ENCODE measurements at regions not wholly inside any gene's neighbourhood (a gene's known extent, or its start where the extent isn't known, plus 50 kb on each side); places are given as distances from the start of the nearest gene placed in this dataset.

DNA sequence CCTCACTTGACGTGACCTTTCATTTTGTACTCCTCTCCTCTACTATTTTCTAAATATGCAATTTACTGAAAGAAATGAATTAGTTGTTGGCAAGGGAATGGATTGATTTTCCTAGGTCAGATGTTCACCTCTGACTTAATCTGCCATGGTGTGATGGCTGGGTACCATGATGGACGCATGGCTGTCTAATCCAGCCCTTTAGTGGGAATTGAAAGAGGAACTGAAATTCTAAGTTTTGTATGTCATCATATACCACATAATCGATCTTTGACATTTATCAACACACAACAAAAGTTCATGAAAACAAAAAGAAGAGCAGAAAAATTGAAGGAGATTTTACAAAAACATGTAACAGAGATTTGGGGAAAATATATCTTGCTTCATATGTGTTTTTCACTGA, 331.3 kb upstream of the SNX7 start:
- no peak for DNase-seq (ENCODE audit: low spot score)

DNA sequence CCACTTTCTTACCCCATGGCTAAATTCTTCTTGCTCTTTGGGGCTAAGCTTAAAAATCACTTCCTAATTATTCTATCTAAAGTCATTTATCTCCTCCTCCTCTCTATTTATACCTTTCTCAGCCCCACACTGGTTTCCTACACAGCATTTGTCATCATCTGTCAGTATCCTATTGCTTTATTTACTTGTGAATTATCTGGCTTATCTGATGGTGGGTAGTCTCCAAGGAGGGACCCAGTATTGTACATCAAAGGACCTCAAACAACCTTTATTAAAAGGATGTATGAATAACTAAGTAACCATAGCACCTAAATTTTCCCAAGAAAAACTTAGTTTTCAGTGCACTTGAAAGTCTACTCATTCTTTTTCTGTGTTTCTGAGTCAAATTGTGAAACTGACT, 332.7 kb upstream of the SNX7 start:
- no peak for DNase-seq (ENCODE audit: low spot score)

DNA sequence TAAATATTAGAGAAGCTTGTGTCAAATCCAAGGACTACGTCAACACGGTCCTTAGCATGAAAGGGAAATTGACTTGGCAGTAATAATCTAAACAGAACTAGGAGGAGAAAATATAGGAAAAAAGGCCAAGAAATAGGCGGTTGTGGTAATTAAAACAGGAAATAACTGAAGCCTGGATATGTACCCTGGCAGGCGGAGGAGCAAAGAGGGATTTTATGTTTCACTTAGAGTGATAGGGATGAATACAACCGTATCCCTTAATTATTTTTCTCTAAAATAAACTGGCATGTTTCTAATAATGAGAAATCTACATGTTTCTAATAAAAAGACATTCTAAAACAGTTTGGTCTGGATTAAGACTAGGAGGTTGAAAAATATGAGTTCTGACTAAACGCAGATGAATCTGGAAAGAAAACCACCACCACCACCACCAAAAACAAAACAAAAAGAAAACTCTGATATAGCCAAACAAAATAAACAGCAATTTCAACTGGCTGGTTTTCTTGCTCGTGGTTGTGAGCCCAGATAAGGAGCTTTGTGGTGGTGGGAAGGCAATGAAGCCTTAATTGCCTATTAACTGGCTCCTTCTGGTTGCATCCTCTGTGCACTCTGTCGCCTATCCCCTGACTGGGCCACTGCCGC, 334.2 kb upstream of the SNX7 start:
- DNase-seq (ENCODE audit: low spot score): no peak

DNA sequence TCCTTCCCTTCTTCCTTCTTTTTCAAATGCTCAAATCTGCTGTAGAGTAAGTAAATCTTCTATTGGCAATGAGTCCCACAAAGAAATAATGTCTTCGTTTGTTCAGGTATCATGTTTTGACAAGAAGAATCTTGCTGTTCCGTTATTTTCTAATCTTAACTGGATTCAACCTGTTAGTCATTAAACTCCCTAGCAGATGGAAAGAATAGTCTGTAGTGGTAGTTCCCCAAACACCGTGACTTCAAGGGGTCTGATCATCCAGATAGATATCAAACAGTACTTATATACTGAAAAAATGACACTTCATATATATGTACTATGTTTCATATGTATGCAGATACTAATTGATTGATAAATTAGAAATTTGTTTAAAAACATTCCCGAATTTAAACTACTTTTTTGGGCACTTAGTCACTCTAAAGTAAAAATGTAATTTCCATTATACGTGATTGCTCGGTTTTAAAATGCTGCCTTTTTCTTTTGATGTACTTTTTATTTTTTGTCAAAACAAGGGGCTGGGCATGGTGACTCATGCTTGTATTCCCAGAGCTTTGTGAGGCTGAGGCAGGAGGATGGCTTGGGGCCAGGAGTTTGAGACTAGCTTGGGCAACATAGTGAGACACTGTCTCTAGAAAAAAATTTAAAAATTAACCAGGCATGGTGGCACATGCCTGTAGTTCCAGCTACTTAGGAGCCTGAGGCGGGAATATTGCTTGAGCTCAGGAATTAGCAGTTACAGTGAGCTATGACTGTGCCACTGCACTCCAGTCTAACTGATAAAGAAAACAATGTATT, 335.7 kb upstream of the SNX7 start:
- no peak for DNase-seq (ENCODE audit: low spot score)

DNA sequence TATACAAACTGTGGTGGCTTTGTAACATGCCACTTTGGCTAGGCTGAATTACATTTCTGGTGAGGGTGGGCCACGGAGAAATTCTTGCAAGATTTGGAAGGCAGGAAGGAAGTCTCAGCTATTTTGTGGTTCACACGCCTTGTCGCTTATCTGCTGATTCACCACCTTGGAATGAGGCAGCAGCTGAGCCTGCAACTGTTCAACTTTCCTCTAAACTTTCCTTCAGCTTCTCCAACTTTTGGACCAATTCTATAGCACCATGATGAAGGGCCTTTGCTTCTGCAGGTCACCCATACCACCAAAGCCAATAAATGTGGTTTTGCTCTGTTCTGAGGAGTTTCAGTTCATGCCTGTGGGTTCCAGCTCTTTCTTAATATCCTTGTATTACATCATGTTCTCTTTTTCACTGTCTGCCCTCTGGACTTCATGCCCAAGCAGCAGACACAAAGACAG, 337.6 kb upstream of the SNX7 start:
- no peak for DNase-seq (ENCODE audit: low spot score)

DNA sequence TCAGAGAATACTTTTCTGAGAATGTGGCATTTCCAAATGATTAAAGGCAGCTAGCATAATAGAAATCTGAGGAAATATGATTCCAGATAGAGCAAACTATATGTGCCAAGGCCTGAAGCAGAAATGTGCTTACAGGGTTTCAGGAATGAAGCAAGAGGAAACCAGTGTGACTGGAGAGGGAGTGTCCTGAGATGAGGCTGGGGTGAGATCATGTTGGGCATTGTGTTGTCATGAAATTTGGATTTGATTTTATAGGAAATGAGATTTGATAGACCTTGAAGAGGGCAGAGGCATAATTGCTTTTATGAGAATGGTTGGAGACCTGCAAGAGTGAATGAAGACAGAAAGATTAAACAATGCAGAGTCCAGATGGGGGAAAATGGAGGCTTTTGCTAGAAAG, 338.1 kb upstream of the SNX7 start:
- no peak for DNase-seq (ENCODE audit: low spot score)

DNA sequence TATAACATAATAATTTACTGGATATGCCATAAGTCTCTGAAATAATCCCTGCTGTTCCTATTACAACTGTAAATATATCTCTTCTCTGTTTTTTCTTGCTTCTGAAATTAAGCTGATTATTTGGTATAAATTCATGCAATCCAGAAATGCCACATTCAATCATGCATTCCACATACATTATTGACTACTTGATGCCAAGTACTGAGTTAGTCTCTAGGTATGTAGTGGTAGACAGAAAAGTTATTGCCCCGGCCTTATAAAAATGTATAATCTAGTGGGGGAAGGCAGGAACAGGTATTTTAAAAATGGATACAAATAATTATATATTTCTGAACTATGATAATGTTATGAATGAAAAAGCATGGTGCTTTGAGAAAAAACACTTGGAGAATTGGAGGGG, 338.6 kb upstream of the SNX7 start:
- no peak for DNase-seq (ENCODE audit: low spot score)

DNA sequence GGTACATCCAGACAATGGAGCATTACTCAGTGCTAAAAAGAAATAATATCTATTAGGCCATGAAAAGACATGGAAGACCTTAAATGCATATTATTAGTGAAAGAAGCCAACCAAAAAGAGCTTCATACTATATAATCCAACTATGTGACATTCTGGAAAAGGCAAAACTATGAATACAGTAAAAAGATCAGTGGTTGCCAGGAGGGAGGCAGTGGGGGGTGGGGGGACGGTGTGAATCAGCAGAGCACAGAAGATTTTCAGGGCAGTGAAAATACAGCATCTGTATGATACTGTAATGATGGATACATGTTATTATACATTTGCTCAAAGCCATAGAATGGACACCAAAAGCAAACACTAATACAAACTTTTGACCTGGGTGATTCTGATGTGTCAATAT, 339.4 kb upstream of the SNX7 start:
- DNase-seq (ENCODE audit: low spot score): no peak

DNA sequence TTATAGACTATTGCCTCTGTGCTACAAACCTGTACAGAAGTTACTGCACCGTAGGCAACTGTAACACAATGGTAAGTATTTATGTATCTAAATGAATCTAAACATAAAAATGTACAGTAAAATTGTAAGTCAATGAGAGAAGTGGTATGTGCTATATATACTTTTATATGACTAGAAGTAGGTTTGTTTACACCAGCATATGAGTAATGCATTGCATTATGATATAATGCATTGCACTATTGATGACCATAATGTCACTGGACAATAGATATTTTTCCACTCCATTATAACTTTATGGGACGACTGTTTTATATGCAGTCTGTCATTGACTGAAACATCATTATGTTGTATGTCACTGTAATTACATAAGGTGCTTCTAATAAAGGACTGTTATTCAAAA, 340.3 kb upstream of the SNX7 start:
- DNase-seq (ENCODE audit: low spot score): no peak

DNA sequence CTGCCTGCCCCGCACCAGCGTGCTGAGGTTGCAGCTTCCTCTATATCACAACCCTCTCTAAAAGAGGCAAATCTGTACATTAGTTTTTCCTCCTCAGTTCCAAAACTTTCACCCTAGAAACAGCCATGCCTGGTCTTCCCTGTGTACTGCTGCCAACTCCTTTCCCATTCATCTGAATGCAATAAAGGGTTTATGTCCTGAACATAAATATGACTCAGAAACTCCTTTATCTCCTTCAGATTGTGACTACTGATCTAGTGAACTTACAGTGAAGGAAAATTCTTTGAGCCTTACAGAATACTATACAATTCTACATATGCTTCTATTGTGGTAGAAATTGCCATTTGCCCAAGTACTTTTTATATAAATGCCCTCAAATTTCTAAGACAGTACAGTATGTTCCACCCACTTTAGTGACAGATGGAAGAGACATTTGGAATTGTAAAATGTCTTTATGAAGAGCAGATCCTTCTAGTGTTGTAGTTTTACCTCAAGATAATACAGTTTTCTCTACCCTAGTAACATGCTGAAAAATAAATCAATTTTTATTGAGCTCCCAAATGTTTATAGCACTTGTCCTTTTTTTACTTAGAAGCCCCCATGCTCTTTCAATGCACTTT, 345.1 kb upstream of the SNX7 start:
- DNase-seq (ENCODE audit: low spot score): no peak

DNA sequence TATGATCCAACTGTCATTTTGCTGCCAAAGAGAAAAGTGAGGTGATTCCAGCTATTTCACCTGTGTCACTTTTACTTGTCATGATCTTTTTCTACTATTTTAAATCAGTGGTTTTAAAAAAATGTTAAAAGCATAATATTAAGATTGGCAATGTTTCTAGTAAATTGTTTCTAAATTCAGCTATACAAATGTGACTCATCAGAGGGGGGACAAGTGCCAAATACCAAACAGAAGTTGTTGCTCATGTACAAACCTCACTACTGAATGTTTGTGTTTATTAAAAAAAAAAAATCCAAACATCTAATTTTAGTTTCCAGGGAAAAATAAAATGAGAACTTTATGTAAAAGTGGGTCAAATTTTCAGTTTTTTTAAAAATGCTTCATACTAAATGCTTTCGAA, 346.2 kb upstream of the SNX7 start:
- no peak for DNase-seq (ENCODE audit: low spot score)

DNA sequence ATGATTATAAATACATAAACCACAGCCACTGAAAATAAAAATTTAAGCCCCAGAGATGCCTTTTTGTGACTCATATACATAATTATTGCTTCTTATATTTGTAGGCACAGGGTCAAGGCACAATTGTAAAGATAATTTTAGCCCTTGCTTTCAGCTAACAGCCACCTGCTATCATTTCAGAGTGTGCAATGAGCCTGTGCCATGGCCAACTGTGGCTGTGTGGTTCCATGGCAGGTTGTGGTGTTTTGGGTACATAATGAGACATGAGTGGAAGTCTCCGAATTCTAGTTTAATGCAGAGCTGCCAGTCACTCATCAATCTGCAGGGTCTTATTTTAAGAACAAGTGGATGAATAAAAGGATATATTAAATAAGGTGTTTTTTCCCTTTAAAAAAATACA, 346.9 kb upstream of the SNX7 start:
- no peak for DNase-seq (ENCODE audit: low spot score)

DNA sequence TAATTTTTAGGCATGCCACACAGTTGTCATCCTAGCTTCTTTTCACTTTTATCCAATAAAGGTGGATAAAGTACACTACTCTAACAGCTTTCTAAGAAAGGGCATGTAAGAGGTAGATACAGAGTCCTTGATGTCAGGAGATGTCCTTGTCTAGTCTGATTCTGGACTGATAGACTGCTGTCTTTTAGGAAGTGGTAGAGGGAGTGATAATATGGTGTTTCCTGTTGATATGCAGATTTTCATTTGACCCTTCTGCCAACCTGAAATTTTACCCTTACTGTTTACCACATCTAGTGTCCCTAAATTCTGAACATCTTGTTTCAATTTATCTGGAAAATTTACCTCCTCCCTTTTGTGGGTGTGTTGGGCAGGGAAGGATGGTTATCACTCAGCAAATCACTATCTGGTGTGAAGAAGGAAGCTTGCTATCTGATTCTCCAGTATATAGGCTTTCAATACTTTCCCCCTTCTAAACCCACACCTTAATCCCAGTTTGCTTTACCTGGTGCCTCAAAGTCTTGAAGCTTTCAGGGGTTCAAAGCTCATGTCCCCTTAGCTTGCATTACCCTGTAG, 354.9 kb upstream of the SNX7 start:
- DNase-seq (ENCODE audit: low spot score): no peak

DNA sequence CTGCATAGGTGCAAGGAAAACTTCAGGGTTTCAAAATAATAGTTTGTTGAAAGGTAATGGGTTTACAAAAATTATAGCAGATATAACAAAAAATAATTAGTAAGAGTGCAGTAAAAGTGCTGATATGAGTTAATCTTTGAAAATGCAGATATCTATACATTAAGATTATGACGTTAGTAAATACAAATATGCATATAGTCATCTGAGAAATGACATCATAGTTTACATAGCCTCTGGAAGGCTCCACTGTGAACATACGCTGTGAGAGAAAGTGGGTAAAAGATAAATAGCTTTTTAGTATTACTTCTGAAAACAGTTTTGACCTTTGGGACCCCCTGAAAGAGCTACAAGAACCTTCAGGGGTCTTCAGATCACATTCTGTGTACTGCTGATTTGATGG, 356.2 kb upstream of the SNX7 start:
- DNase-seq (ENCODE audit: low spot score): no peak

DNA sequence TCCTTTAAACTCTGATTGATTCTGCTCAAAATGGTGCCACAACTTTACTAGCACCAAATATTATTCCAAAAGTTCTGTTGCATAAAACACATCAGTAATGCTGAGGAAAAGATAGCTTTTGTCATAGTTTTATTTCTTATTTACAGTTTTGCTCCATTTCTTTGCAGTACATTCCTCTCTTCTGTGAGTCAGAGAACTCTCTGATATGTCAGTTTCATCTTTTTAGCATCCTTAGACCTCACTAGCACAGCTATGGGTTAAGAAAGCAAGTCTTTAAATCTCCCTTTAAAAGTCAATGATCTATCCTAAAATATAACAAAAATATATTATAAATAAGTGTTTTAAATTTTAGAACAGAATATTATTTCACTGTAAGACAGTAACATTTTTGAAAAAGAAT, 356.6 kb upstream of the SNX7 start:
- no peak for DNase-seq (ENCODE audit: low spot score)

DNA sequence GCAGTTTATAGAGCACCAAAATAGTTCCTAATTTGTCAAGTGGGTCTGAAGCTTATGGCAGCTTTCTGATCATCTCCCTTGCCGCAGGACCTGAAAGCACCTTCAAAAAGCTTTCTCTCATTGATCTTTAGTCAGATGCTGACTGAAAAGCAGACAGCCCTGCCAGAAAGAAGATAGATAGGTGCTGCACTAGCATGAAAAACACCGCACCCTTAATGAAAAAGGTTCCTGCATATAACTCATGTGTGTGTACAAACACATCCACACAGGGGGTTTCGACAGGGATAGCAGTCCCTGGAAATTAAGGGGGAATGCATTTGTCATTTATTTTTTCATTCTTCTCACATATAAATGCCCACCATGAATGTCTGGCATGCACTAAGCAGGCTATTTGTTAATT, 361.7 kb upstream of the SNX7 start:
- DNase-seq (ENCODE audit: low spot score): no peak

DNA sequence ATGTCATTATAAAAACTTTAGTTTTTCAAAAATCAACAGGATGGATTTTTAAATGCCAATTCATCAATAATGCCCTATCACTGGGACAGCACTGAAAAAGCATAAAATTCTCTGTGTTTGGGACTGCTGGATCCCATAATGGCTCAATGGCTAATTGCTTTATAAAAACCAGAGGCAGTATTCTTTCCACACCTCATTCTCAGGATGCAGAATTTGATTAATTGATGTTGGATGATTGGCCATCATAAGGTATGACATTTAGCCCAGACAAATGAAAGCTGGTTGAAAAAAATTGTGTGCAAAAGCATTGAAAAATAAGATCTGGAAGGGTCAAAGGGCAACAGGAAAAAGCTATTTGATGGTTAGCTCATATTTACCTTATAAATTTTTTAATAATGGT, 362.2 kb upstream of the SNX7 start:
- no peak for DNase-seq (ENCODE audit: low spot score)

DNA sequence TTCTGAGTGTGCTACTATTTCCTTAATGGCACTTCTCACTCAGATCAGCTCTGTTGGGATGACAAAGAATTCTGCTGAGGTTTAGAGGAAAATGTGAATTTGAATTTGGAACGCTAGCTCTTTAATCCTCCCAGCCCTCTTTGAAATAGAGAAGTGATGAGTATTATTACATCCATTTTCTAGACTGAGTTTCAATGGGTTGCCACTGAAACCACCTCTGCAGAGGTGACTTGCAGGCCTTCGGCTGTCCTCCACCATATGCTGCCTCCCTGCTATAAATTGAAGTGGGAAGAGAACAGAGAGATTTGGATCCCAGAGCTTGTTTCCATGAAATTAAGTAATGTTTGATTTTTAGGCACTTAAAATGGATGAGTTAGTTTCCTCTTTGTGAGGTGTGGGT, 363.2 kb upstream of the SNX7 start:
- DNase-seq (ENCODE audit: low spot score): no peak

DNA sequence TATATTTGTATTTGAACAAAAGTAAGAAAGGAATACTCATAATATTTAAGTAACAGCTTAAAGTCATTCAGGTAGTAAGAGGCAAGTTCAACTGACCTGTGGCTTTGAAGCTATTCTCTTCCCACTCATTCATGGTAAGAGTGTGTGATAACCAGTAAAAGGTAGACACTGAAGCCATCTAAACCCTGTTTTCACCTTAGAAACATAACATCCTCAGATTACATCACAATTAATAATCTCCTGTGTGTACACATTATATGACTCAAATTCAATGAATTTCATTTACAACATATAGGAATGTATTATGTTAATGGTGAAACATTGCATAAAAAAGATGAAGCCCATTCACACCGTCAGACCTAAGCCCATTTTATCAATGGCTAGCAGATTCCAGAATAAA, 364.8 kb upstream of the SNX7 start:
- DNase-seq (ENCODE audit: low spot score): no peak

DNA sequence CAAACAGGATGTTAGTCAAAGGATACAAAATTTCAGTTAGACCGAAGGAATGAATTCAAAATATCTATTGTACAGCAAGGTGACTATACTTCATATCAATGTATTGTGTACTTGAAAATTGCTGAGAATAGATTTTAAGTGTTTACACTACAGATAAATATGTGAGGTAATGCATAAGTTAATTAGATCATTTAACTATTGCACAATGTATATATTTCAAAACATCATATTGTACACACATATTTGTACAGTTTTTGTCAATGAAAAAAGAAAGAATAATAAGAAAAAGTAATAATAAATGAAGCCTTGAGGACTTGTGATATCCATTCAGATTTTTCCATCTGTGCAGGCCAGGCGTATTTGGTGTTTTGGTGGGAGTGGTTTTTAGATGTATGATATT, 367.4 kb upstream of the SNX7 start:
- no peak for DNase-seq (ENCODE audit: low spot score)

DNA sequence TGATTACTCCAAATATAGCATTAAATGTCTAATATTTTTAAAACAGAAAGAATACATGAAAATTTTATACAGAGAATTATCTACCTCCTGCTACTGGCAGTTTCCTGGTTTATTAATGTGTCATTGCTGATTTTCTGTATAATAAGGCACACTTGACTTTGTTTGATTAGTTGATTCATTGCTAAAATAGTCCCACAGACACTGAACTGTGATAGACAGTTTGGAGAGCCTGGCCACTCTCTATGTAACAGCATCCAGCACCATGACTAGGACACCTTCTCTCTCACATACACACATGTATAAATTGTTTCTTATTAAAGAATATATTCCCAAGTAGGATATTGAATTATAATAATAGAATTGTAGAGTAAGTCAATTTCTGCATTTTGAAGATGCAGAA, 368.5 kb upstream of the SNX7 start:
- no peak for DNase-seq (ENCODE audit: low spot score)

DNA sequence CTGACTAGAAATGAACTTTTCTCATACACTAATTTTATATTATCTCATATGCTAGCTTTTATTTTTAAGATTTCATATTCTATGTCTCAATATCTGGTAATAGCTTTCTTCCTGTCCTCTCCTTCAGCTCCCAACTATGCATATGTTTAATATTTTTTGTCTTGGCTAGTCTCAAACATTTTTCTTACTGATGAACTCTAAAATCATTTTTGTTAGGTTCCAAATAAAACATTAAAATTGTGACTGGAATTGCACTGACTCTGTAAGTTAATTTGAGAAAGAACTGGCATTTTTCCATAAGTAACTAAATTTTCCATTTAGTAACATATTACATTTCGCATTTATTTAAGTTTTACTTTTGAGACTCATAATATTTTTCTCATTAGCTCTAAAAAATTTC, 368.5 kb upstream of the DPYD start:
- no peak for DNase-seq (ENCODE audit: low spot score)

DNA sequence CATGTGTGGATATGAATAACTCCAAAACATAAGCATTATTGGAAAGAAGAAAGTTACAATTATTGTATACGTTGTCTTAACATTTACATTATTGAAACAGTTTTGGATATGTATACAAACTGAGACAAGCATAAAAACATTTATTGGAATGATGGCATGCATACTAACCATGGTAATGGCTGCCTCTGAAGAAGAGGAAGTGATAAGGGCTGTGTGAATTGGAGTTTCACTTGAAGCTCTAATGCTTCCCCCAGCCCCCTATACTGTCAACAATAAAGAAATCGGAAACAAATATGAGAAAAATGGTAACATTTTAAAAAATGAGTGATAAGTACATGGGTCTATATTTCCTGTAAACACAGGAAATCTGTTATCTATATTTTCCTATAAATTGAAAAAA, 367.7 kb upstream of the DPYD start:
- no peak for DNase-seq (ENCODE audit: low spot score)

Measured in cerebellar cortex (tissue), 1 donor.